Spleen (tissue), 11 donors: ENCODE measurements at regions not wholly inside any gene's neighbourhood (a gene's known extent, or its start where the extent isn't known, plus 50 kb on each side); places are given as distances from the start of the nearest gene placed in this dataset.

ENCODE experiments used
- DNase-seq: peaks from one replicate; pipeline ENCODE4 v3.0.0-alpha.2; 2020
- H3K27ac ChIP-seq, 8 donors: fragments of 200-600 bp; sonication (generic) in 7 of 8; 1 replicate in 4 of 8; 2 replicates in 4 of 8; pipeline versions ENCODE4 v1.5.0 to v1.8.0; 2016 to 2021; ENCODE audit warnings: inconsistent platforms in 4 of 8, mild to moderate bottlenecking in 4 of 8, moderate library complexity in 1 of 8
- H3K27me3 ChIP-seq, 7 donors: fragments of 200-600 bp; sonication (generic) in 6 of 7; replicated peaks in 1 of 7; 1 replicate in 4 of 7; 2 replicates in 3 of 7; pipeline versions ENCODE4 v1.5.0 to v1.8.0; 2016 to 2021; ENCODE audit warnings: inconsistent platforms in 3 of 7, mild to moderate bottlenecking in 1 of 7
- H3K36me3 ChIP-seq, 6 donors: fragments of 200-600 bp; sonication (generic) in 5 of 6; 1 replicate in 4 of 6; 2 replicates in 2 of 6; pipeline versions ENCODE4 v1.5.0 to v1.8.0; 2016 to 2021; ENCODE audit warnings: inconsistent platforms in 2 of 6
- H3K4me1 ChIP-seq, 6 donors: fragments of 200-600 bp; sonication (generic) in 5 of 6; 1 replicate in 3 of 6; 2 replicates in 3 of 6; pipeline versions ENCODE4 v1.5.0 to v1.8.0; 2016 to 2021; ENCODE audit warnings: inconsistent platforms in 3 of 6
- H3K4me3 ChIP-seq, 8 donors: fragments of 200-600 bp; sonication (generic) in 7 of 8; 1 replicate in 4 of 8; 2 replicates in 4 of 8; pipeline versions ENCODE4 v1.5.0 to v1.8.0; 2016 to 2021; ENCODE audit warnings: inconsistent platforms in 4 of 8, mild to moderate bottlenecking in 4 of 8, moderate library complexity in 2 of 8
- H3K9me3 ChIP-seq, 8 donors: fragments of 200-600 bp; sonication (generic) in 7 of 8; 1 replicate in 4 of 8; 2 replicates in 4 of 8; pipeline versions ENCODE4 v1.5.0 to v1.8.0; 2016 to 2021; ENCODE audit warnings: inconsistent platforms in 4 of 8
- POLR2A ChIP-seq, 3 donors: fragments of 450-650 bp; IDR thresholded peaks; one replicate each; pipeline ENCODE4 v1.5.1; 2017; ENCODE audit warnings: antibody characterized with exemption in 3 of 3, mild to moderate bottlenecking in 1 of 3
- POLR2AphosphoS5 ChIP-seq, 3 donors: sonication (generic); formaldehyde crosslinking; IDR thresholded peaks; one replicate each; pipeline ENCODE4 v1.5.1; 2017; ENCODE audit warnings: antibody characterized with exemption in 3 of 3
- WGBS, 5 donors: extraction: QIAGEN DNeasy Blood & Tissue Kit in 3 of 5; methylation state at CpG; one replicate each; pipeline versions ENCODE4 v1.1.5 to v1.1.7; 2013 to 2018; 5-methylcytosine and 5-hydroxymethylcytosine counted together
- intact Hi-C: fragments of 100-400 bp; cut with DNase I; formaldehyde crosslinking; loops from one replicate; pipeline ENCODE4 v1.15.0; 2023; ENCODE audit warnings: low total_unique reads
- TF ChIP-seq, protein P1 (sequence below), 11 experiments: fragments of 200-600 bp in 7 of 11; fragments of 450-650 bp in 4 of 11; sonication (generic) in 4 of 11; IDR thresholded peaks in 8 of 11; conservative IDR thresholded peaks in 3 of 11; 1 replicate in 7 of 11; 2 replicates in 4 of 11; pipeline versions ENCODE4 v1.4.0 to v1.8.0; 2016 to 2021; ENCODE audit warnings: antibody characterized with exemption in 11 of 11, inconsistent platforms in 4 of 11, mild to moderate bottlenecking in 1 of 11
- donor health status: healthy with polysubstance abuse.
- donor health status: DM: no; HTN: no; CAD: no; lungs with moderate emphysema.
- donor health status: DM: no; HTN: no; CAD: no.
- donor health status: Bipolar disorder and iron deficiency.
- donor health status: healthy.
- donor health status: DM: no; HTN: no; CAD: no.
- donor health status: DM: yes; HTN: yes; CAD: no.

DNA sequence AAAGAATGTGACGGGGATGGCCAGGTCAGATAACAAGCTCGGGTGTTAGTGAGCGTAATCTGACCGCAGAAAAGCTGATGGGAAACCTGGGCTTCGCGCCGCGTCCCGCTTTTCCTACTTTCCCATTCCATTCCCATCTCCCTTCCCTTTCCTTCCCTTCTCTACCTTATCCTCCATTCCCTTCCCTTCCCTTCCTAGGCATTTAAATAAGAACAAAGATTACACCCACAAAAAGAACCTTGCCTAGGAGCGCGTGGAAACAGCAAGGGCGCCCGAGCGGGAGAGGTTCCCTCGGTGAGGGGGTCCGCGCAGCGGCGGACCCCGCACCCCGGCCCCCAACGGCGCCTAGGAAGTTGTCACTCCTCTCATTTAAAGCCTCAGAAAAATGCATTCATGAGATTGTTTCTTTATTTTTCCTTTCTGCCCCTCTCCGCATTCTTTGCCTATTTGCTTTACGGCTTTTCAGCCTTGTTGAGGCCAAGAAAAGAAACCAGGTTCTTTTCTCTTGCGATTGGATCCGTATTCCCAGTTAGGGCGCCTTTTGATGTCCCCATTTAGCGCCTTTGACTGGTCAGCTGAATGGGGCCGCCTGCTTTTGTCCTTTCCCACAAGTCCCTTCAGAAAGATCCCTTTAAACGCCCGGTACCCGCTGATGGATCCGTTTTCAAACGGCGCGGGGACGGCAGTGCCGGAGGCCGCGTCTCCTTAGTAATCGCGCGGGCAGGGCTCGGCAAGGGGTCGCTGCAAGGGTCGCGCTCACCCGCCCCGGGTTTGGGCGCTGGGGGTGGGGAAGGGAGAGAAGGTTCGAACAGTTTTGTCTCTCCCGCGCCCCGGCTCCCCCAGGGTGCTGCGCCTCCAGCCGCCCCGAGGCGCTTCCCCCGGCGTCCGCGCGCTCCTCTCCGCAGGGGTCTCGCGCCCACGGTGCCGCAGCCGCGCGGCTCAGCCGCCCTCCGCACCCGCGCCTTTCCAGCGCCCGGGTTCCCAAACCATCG is 54.1 kb upstream of the TMEM33 start:
- H3K36me3 ChIP-seq: no peaks in the 10 kb centered on the region
- DNase-seq: peak; percentile 69
- H3K27ac ChIP-seq: no peak overlapping the region
- H3K27me3 ChIP-seq: peaks cover 3 to 94% (median 64%) of the 10 kb centered on the region in 7 donors
- no peaks in the 10 kb centered on the region for H3K9me3 ChIP-seq
- TF ChIP-seq, protein P1, sequence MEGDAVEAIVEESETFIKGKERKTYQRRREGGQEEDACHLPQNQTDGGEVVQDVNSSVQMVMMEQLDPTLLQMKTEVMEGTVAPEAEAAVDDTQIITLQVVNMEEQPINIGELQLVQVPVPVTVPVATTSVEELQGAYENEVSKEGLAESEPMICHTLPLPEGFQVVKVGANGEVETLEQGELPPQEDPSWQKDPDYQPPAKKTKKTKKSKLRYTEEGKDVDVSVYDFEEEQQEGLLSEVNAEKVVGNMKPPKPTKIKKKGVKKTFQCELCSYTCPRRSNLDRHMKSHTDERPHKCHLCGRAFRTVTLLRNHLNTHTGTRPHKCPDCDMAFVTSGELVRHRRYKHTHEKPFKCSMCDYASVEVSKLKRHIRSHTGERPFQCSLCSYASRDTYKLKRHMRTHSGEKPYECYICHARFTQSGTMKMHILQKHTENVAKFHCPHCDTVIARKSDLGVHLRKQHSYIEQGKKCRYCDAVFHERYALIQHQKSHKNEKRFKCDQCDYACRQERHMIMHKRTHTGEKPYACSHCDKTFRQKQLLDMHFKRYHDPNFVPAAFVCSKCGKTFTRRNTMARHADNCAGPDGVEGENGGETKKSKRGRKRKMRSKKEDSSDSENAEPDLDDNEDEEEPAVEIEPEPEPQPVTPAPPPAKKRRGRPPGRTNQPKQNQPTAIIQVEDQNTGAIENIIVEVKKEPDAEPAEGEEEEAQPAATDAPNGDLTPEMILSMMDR (IDR thresholded peaks at IDR 0.05 in 8 of 11, conservative IDR thresholded peaks at IDR 0.05 in 3 of 11): no peak
- TF ChIP-seq POLR2A (IDR thresholded peaks at IDR 0.05) (no peak), POLR2AphosphoS5 (IDR thresholded peaks at IDR 0.05) (no peak)
- 3 to 6% (median 4%) methylated on average over 67 to 79 of the region's 79 CpGs for WGBS, 5 donors
- intact Hi-C loops: loop anchor here (5.0 kb wide), 1 partner anchor 189 kb away; no protein-coding TSS in a partner anchor
- H3K4me1 ChIP-seq: peaks cover 14 to 55% (median 30%) of the 10 kb centered on the region in 6 donors
- H3K4me3 ChIP-seq: peak overlapping the region; percentile 17 to 64 (median 40)

GRCh38 chr4:41880022-41880837 is 55.0 kb upstream of the TMEM33 start:
- 7 to 20% (median 8%) methylated on average over 30 to 45 of the region's 45 CpGs for WGBS, 5 donors
- TF ChIP-seq POLR2AphosphoS5 (IDR thresholded peaks at IDR 0.05) (no peak), POLR2A (IDR thresholded peaks at IDR 0.05) (no peak)
- TF ChIP-seq, protein P1 (IDR thresholded peaks at IDR 0.05 in 8 of 11, conservative IDR thresholded peaks at IDR 0.05 in 3 of 11): no peak
- Histone ChIP-seq H3K4me3 (peak overlapping the region in 3 of 8 donors; percentile 39 to 64 (median 43)), H3K4me1 (peaks cover 14 to 55% (median 30%) of the 10 kb centered on the region in 6 donors), H3K27ac (no peak overlapping the region), H3K27me3 (peaks cover 3 to 98% (median 68%) of the 10 kb centered on the region in 7 donors), H3K36me3 (no peaks in the 10 kb centered on the region), H3K9me3 (no peaks in the 10 kb centered on the region)
- DNase-seq: peak; percentile 58
- intact Hi-C loops: loop anchor here (5.0 kb wide), 1 partner anchor 188 kb away; no protein-coding TSS in a partner anchor

DNA sequence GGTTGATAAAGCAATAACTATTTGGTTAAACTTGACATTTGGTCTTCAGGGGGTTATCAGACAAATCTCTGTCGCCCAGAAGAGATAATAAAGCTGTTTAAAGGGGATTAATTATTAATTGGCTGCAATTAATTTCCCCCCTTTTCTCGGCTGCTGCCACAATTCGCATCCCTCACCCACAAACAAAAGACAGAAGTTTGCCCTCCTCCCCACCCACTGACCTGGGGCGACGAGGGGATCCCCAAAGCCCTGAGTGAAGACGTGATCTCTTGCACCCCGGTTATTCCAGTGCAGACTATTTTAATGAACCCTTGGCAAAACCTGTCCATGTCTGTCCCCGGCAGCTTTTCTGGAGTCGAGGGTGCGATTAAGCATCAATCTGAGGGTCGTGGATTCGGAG is 55.7 kb upstream of the TMEM33 start:
- no peak overlapping the region for H3K4me3 ChIP-seq
- no peaks in the 10 kb centered on the region for H3K9me3 ChIP-seq
- WGBS, 5 donors: 12 to 15% (median 14%) methylated on average over 12 of the region's 12 CpGs
- H3K36me3 ChIP-seq: no peaks in the 10 kb centered on the region
- TF ChIP-seq, protein P1 (IDR thresholded peaks at IDR 0.05 in 8 of 11, conservative IDR thresholded peaks at IDR 0.05 in 3 of 11): no peak
- TF ChIP-seq POLR2AphosphoS5 (IDR thresholded peaks at IDR 0.05) (no peak), POLR2A (IDR thresholded peaks at IDR 0.05) (no peak)
- no peak overlapping the region for H3K27ac ChIP-seq
- peaks cover 14 to 55% (median 30%) of the 10 kb centered on the region in 6 donors for H3K4me1 ChIP-seq
- peaks cover 3 to 99% (median 71%) of the 10 kb centered on the region in 7 donors for H3K27me3 ChIP-seq
- no peak for DNase-seq
- intact Hi-C loops: loop anchor here (10.0 kb wide), 1 partner anchor 615 kb away; no protein-coding TSS in a partner anchor
